ENCODE measurements at regions not wholly inside any gene's neighbourhood (a gene's known extent, or its start where the extent isn't known, plus 50 kb on each side); places are given as distances from the start of the nearest gene placed in this dataset.

- no peak for TF ChIP-seq ZNF671 (CRISPR knock-in tag; IDR thresholded peaks at IDR 0.05)
- ATAC-seq (no peak), DNase-seq (ENCODE audit: low spot score) (no peak)
- H3K4me1 Mint-ChIP-seq, result peaks cover 14% of the 10 kb centered on the region
- H3K27ac Mint-ChIP-seq, result no peak overlapping the region
- no peaks in the 10 kb centered on the region for H3K36me3 Mint-ChIP-seq
- H3K27me3 Mint-ChIP-seq (ENCODE audit: low read depth), result no peaks in the 10 kb centered on the region
- no peak overlapping the region for H3K4me3 Mint-ChIP-seq
- CTCF ChIA-PET, result no interaction called here
- H3K9me3 Mint-ChIP-seq, result peaks cover 9% of the 10 kb centered on the region
- POLR2A ChIA-PET, result no interaction called here
These were observed 99.6 kb downstream of the LIG4 start for GRCh38 chr13:108115738-108116137.

DNA sequence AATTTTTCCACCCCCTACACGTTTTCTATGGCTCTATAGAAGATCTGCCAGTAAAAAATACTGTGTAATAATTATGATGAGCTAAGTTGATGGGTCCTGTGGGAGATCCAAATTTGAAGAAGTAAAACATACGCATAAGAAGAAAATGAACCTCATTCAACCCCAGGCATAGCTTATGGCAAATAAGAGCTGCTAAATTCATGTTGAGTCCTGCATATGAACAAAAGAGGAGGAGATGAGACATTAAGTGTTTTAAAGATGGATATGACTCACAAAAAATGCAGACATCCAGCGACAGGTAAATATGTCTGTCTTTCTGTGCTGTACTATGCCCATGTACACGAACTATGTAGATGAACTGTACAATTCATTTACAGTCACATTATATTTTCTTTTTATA, 101.9 kb downstream of the LIG4 start:
- Mint-ChIP-seq H3K4me3 (no peak overlapping the region), H3K36me3 (no peaks in the 10 kb centered on the region), H3K4me1 (no peaks in the 10 kb centered on the region), H3K9me3 (no peaks in the 10 kb centered on the region), H3K27me3 (ENCODE audit: low read depth) (no peaks in the 10 kb centered on the region), H3K27ac (no peak overlapping the region)
- ATAC-seq (no peak), DNase-seq (ENCODE audit: low spot score) (no peak)
- POLR2A ChIA-PET, result no interaction called here
- CTCF ChIA-PET, result no interaction called here
- TF ChIP-seq, protein P1, sequence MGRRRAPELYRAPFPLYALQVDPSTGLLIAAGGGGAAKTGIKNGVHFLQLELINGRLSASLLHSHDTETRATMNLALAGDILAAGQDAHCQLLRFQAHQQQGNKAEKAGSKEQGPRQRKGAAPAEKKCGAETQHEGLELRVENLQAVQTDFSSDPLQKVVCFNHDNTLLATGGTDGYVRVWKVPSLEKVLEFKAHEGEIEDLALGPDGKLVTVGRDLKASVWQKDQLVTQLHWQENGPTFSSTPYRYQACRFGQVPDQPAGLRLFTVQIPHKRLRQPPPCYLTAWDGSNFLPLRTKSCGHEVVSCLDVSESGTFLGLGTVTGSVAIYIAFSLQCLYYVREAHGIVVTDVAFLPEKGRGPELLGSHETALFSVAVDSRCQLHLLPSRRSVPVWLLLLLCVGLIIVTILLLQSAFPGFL (CRISPR knock-in tag; IDR thresholded peaks at IDR 0.05; ENCODE audit: borderline replicate concordance), result no peak
- no peak for TF ChIP-seq ETV6 (CRISPR knock-in tag; IDR thresholded peaks at IDR 0.05)
- TF ChIP-seq HMGA2 (CRISPR knock-in tag; IDR thresholded peaks at IDR 0.05), result no peak
- no peak for TF ChIP-seq NR1H2 (CRISPR knock-in tag; IDR thresholded peaks at IDR 0.05)
- TF ChIP-seq, protein P2, sequence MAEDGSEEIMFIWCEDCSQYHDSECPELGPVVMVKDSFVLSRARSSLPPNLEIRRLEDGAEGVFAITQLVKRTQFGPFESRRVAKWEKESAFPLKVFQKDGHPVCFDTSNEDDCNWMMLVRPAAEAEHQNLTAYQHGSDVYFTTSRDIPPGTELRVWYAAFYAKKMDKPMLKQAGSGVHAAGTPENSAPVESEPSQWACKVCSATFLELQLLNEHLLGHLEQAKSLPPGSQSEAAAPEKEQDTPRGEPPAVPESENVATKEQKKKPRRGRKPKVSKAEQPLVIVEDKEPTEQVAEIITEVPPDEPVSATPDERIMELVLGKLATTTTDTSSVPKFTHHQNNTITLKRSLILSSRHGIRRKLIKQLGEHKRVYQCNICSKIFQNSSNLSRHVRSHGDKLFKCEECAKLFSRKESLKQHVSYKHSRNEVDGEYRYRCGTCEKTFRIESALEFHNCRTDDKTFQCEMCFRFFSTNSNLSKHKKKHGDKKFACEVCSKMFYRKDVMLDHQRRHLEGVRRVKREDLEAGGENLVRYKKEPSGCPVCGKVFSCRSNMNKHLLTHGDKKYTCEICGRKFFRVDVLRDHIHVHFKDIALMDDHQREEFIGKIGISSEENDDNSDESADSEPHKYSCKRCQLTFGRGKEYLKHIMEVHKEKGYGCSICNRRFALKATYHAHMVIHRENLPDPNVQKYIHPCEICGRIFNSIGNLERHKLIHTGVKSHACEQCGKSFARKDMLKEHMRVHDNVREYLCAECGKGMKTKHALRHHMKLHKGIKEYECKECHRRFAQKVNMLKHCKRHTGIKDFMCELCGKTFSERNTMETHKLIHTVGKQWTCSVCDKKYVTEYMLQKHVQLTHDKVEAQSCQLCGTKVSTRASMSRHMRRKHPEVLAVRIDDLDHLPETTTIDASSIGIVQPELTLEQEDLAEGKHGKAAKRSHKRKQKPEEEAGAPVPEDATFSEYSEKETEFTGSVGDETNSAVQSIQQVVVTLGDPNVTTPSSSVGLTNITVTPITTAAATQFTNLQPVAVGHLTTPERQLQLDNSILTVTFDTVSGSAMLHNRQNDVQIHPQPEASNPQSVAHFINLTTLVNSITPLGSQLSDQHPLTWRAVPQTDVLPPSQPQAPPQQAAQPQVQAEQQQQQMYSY (CRISPR knock-in tag; IDR thresholded peaks at IDR 0.05), result no peak
- no peak for TF ChIP-seq NFYB (CRISPR knock-in tag; conservative IDR thresholded peaks at IDR 0.05; ENCODE audit: low read depth)
- no peak for TF ChIP-seq OVOL2 (CRISPR knock-in tag; IDR thresholded peaks at IDR 0.05; ENCODE audit: borderline replicate concordance)
- no peak for TF ChIP-seq ZNF121 (CRISPR knock-in tag; IDR thresholded peaks at IDR 0.05)
- TF ChIP-seq CTCF (IDR thresholded peaks at IDR 0.05), result no peak

DNA sequence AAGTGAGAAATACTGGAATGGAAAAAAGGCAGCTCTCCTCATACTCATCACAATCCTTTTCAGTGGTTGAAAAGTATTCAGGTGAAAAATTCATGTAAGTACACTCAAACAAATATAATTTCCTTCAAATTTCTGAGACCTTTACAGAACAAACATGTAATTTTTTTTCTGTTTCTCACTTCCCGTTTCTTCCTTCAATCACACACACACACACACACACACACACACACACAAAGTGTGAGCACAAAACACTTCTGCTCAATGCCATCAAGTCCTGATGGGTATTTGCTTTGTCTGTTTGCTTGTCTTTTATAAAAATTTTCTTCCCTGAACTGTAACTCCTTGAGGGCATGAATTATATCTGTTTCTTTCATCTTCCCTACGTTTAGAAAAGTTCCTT, 110.6 kb downstream of the LIG4 start:
- Mint-ChIP-seq H3K4me3 (no peak overlapping the region), H3K27ac (no peak overlapping the region), H3K4me1 (peaks cover 12% of the 10 kb centered on the region), H3K36me3 (no peaks in the 10 kb centered on the region), H3K9me3 (peaks cover 7% of the 10 kb centered on the region; the same call in 1 of the 2 replicates), H3K27me3 (ENCODE audit: low read depth) (no peaks in the 10 kb centered on the region)
- DNase-seq (ENCODE audit: low spot score) (no peak), ATAC-seq (no peak)
- TF ChIP-seq ZNF219 (CRISPR knock-in tag; IDR thresholded peaks at IDR 0.05; ENCODE audit: borderline replicate concordance) (no peak), ARID4B (CRISPR knock-in tag; IDR thresholded peaks at IDR 0.05; ENCODE audit: borderline replicate concordance) (no peak), NR2C2 (CRISPR knock-in tag; IDR thresholded peaks at IDR 0.05) (no peak)
- TF ChIP-seq, protein P1 (CRISPR knock-in tag; IDR thresholded peaks at IDR 0.05; ENCODE audit: borderline replicate concordance), result no peak
- TF ChIP-seq, protein P3, sequence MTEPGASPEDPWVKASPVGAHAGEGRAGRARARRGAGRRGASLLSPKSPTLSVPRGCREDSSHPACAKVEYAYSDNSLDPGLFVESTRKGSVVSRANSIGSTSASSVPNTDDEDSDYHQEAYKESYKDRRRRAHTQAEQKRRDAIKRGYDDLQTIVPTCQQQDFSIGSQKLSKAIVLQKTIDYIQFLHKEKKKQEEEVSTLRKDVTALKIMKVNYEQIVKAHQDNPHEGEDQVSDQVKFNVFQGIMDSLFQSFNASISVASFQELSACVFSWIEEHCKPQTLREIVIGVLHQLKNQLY (CRISPR knock-in tag; IDR thresholded peaks at IDR 0.05), result no peak
- TF ChIP-seq, protein P4, sequence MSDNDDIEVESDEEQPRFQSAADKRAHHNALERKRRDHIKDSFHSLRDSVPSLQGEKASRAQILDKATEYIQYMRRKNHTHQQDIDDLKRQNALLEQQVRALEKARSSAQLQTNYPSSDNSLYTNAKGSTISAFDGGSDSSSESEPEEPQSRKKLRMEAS (CRISPR knock-in tag; IDR thresholded peaks at IDR 0.05), result no peak
- ChIA-PET POLR2A (no interaction called here), CTCF (no interaction called here)
